ENCODE measurements at regions not wholly inside any gene's neighbourhood (a gene's known extent, or its start where the extent isn't known, plus 50 kb on each side); places are given as distances from the start of the nearest gene placed in this dataset.

GRCh38 chr12:42639556-42639955, 50.0 kb upstream of the PRICKLE1 start:
- intact Hi-C loops (cut with micrococcal nuclease; ENCODE audit: unreplicated experiment) = no loop called here
- H3K27me3 ChIP-seq (replicated peaks in 1 of 2; ENCODE audit: control insufficient read depth in 2 of 2, insufficient read depth in 2 of 2, low read length in 1 of 2) = no peaks in the 10 kb centered on the region
- RAD21 ChIA-PET (ENCODE audit: unreplicated experiment) = no interaction called here
- no peak overlapping the region for H3K4me3 ChIP-seq
- ATAC-seq (no peak), DNase-seq (ENCODE audit: low read depth, low spot score) (no peak), FAIRE-seq (no peak)
- no peak overlapping the region for H2AFZ ChIP-seq (ENCODE audit: control insufficient read depth, low read depth, low read length)
- CTCF ChIA-PET = interaction anchor here (0.9 to 1.1 kb wide), 2 partner anchors 8 to 68 kb away, joined by 3 read pairs; no protein-coding TSS in a partner anchor
- no TSS peak for BruUV-seq (replicated peaks)
- no peaks in the 10 kb centered on the region for H4K20me1 ChIP-seq (ENCODE audit: control insufficient read depth, insufficient read depth)
- POLR2A ChIA-PET = no interaction called here
- H3K79me2 ChIP-seq (ENCODE audit: control insufficient read depth, insufficient read depth, low read length) = no peaks in the 10 kb centered on the region
- H3K4me1 ChIP-seq (ENCODE audit: control insufficient read depth, insufficient read depth, low read length) = no peaks in the 10 kb centered on the region
- H3K9ac ChIP-seq (ENCODE audit: control insufficient read depth, insufficient read depth, low read length) = no peak overlapping the region
- SMC1A ChIA-PET (ENCODE audit: uncharacterized antibody, unreplicated experiment) = interaction anchor here (1.0 kb wide), 1 partner anchor 10 kb away, joined by 3 read pairs; no protein-coding TSS in a partner anchor
- in situ Hi-C loops (cut with MboI) = no loop called here
- H3K36me3 ChIP-seq (ENCODE audit: control insufficient read depth in 2 of 2, insufficient read depth in 2 of 2, low read length in 1 of 2) = no peaks in the 10 kb centered on the region
- H3K9me3 ChIP-seq (replicated peaks; ENCODE audit: control insufficient read depth, insufficient read depth, low read length) = no peaks in the 10 kb centered on the region
- no peak overlapping the region for H3K4me2 ChIP-seq (ENCODE audit: control insufficient read depth, insufficient read depth)
- H3K27ac ChIP-seq (ENCODE audit: control insufficient read depth, insufficient read depth) = no peak overlapping the region
- TF ChIP-seq NFXL1 (IDR thresholded peaks at IDR 0.05; ENCODE audit: borderline replicate concordance) (no peak), MYB (IDR thresholded peaks at IDR 0.05; ENCODE audit: borderline replicate concordance, low read depth, low read length) (no peak), ZBTB40 (IDR thresholded peaks at IDR 0.05; ENCODE audit: borderline replicate concordance) (no peak), MTA3 (IDR thresholded peaks at IDR 0.05; ENCODE audit: borderline replicate concordance, low read length) (no peak), RFX5 (IDR thresholded peaks at IDR 0.05; ENCODE audit: low read depth, low read length) (no peak), BCL3 (IDR thresholded peaks at IDR 0.05; ENCODE audit: borderline replicate concordance, insufficient read depth, low read depth, low read length, poor library complexity, severe bottlenecking) (no peak), LARP7 (IDR thresholded peaks at IDR 0.05) (no peak), ZNF622 (IDR thresholded peaks at IDR 0.05) (no peak), ESRRA (IDR thresholded peaks at IDR 0.05; ENCODE audit: low read length) (no peak), PML (IDR thresholded peaks at IDR 0.05; ENCODE audit: low read length) (no peak), CBFB (IDR thresholded peaks at IDR 0.05; ENCODE audit: low read depth) (no peak), EED (IDR thresholded peaks at IDR 0.05; ENCODE audit: low read depth) (no peak), IRF4 (IDR thresholded peaks at IDR 0.05; ENCODE audit: low read depth, low read length) (no peak), TCF12 (IDR thresholded peaks at IDR 0.05; ENCODE audit: low read depth, low read length) (no peak), ETV6 (conservative IDR thresholded peaks at IDR 0.05 in 1 of 2, IDR thresholded peaks at IDR 0.05 in 1 of 2; ENCODE audit: borderline replicate concordance in 1 of 2, low read depth in 1 of 2) (no peak)
- TF ChIP-seq, protein P1, sequence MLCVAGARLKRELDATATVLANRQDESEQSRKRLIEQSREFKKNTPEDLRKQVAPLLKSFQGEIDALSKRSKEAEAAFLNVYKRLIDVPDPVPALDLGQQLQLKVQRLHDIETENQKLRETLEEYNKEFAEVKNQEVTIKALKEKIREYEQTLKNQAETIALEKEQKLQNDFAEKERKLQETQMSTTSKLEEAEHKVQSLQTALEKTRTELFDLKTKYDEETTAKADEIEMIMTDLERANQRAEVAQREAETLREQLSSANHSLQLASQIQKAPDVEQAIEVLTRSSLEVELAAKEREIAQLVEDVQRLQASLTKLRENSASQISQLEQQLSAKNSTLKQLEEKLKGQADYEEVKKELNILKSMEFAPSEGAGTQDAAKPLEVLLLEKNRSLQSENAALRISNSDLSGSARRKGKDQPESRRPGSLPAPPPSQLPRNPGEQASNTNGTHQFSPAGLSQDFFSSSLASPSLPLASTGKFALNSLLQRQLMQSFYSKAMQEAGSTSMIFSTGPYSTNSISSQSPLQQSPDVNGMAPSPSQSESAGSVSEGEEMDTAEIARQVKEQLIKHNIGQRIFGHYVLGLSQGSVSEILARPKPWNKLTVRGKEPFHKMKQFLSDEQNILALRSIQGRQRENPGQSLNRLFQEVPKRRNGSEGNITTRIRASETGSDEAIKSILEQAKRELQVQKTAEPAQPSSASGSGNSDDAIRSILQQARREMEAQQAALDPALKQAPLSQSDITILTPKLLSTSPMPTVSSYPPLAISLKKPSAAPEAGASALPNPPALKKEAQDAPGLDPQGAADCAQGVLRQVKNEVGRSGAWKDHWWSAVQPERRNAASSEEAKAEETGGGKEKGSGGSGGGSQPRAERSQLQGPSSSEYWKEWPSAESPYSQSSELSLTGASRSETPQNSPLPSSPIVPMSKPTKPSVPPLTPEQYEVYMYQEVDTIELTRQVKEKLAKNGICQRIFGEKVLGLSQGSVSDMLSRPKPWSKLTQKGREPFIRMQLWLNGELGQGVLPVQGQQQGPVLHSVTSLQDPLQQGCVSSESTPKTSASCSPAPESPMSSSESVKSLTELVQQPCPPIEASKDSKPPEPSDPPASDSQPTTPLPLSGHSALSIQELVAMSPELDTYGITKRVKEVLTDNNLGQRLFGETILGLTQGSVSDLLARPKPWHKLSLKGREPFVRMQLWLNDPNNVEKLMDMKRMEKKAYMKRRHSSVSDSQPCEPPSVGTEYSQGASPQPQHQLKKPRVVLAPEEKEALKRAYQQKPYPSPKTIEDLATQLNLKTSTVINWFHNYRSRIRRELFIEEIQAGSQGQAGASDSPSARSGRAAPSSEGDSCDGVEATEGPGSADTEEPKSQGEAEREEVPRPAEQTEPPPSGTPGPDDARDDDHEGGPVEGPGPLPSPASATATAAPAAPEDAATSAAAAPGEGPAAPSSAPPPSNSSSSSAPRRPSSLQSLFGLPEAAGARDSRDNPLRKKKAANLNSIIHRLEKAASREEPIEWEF (IDR thresholded peaks at IDR 0.05; ENCODE audit: insufficient replicate concordance, low read depth, low read length) = no peak

Data from GM12878 (cell line).